ENCODE measurements at regions not wholly inside any gene's neighbourhood (a gene's known extent, or its start where the extent isn't known, plus 50 kb on each side); places are given as distances from the start of the nearest gene placed in this dataset.
A peak's percentile ranks its signal among the peaks of the same experiment; 100 is the strongest.

DNA sequence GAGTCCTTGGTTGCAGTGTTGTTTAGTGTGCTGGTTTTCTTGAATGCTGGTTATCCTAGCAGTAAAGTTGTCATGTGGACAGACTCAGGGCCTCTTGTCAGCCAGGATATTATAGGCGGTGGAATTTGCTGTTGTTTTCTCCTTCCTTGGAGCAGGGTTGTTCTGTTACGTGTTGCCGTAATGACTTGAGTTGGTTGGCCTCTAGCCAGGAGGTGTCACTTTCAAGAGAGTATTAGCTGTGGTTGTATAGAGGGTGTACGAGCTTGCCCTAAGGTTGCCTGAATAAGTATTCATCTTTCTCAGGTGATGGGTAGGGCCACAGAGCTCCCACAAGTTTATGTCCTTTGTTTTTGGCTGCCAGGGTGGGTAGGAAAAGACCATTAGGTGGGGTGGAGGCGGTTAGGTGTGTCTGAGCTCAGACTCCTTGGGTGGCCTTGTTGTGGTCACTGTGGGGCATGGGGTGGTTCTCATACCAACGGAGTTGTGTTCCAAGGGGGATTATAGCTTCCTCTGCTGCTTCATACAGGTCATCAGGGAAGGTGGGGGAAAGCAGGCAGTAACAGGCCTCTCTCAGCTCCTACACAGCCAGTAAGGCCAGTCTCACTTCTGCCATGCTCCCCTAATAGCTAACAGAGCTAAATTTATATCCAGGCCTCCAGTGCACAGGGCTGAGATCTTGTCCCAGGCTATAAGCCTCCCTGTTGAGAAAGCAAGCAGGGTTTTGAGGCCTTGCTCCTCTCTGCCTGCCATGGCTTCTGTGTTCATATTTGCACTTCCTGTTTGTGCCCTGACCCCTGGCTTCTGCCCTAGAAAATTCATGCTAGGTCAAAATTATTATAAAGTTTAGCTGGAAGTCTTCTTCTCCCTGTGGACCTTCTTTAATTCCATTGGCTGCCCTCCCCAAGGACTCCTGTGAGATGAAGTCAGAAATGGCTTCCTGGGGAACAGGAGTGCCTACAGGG lies 594.7 kb downstream of the RAPGEF2 start:
- no peak overlapping the region for H3K4ac ChIP-seq (replicated peaks; ENCODE audit: insufficient read length, low read depth, low read length)
- H3K4me1 ChIP-seq (replicated peaks in 1 of 4; ENCODE audit: control insufficient read depth in 3 of 4, insufficient read depth in 4 of 4, low read length in 3 of 4), result no peaks in the 10 kb centered on the region
- no peaks in the 10 kb centered on the region for H4K20me1 ChIP-seq (replicated peaks in 1 of 2; ENCODE audit: control insufficient read depth in 1 of 2, insufficient read depth in 2 of 2, low read length in 2 of 2)
- H3K27ac ChIP-seq (ENCODE audit: low read depth, low read length), result no peak overlapping the region
- 93% methylated on average over 6 of the region's 6 CpGs; no CpG with 5 or more reads in 1 of the 2 experiments for WGBS, 2 experiments (ENCODE audit: extremely low coverage in 1 of 2, insufficient coverage in 1 of 2, insufficient read length in 1 of 2, insufficient replicate concordance in 2 of 2, low coverage in 1 of 2, low lambda C conversion rate in 2 of 2, missing lambda C conversion rate in 1 of 2)
- H3K18ac ChIP-seq (ENCODE audit: extremely low read depth, low read length), result no peak overlapping the region
- no peak overlapping the region for H3K14ac ChIP-seq (ENCODE audit: insufficient read length)
- H3K79me2 ChIP-seq (ENCODE audit: control insufficient read depth in 1 of 2, insufficient read depth in 2 of 2, low read length in 2 of 2), result no peaks in the 10 kb centered on the region
- no peak overlapping the region for H4K5ac ChIP-seq (ENCODE audit: insufficient read length, low read depth, low read length)
- H4K8ac ChIP-seq (ENCODE audit: extremely low read depth, insufficient read depth, low read length), result no peak overlapping the region; the same call in 1 of the 2 replicates
- H3K4me3 ChIP-seq (ENCODE audit: extremely low read depth in 1 of 4, insufficient read depth in 2 of 4, low read depth in 3 of 4, low read length in 4 of 4), result no peak overlapping the region
- no peak overlapping the region for H3K4me2 ChIP-seq (ENCODE audit: insufficient read depth in 1 of 2, low read depth in 2 of 2, low read length in 2 of 2)
- H3K27me3 ChIP-seq (replicated peaks in 1 of 4; ENCODE audit: control insufficient read depth in 3 of 4, extremely low read depth in 1 of 4, insufficient read depth in 3 of 4, low read length in 3 of 4), result no peaks in the 10 kb centered on the region
- H3K36me3 ChIP-seq (ENCODE audit: control insufficient read depth in 2 of 4, insufficient read depth in 4 of 4, low read length in 3 of 4), result no peaks in the 10 kb centered on the region
- H3K23ac ChIP-seq (ENCODE audit: insufficient read length), result no peak overlapping the region
- FAIRE-seq, result no peak
- DNase-seq (ENCODE audit: low read depth in 1 of 2, low spot score in 2 of 2), result no peak
- H3K79me1 ChIP-seq (ENCODE audit: low read depth, low read length), result no peaks in the 10 kb centered on the region
- H2BK120ac ChIP-seq (replicated peaks; ENCODE audit: low read depth, low read length), result no peak overlapping the region
- H3K56ac ChIP-seq (replicated peaks; ENCODE audit: insufficient read length, low read depth, low read length), result no peak overlapping the region
- H2AFZ ChIP-seq (ENCODE audit: low read length), result peak overlapping the region; percentile 23; the same call in 1 of the 2 replicates
- ChIA-PET CTCF (ENCODE audit: partially characterized antibody) (interaction anchor here (0.6 to 1.3 kb wide), 3 partner anchors 19 to 107 kb away, joined by 3 to 4 read pairs (median 3); no protein-coding TSS in a partner anchor), POLR2A (ENCODE audit: partially characterized antibody) (no interaction called here)
- H2BK12ac ChIP-seq (ENCODE audit: low read depth, low read length), result no peak overlapping the region
- 0 out of 4 replicates have a peak, but pooled peaks cover 0 to 3% of the 10 kb centered on the region in 2 experiments for H3K9me3 ChIP-seq (ENCODE audit: insufficient read depth in 2 of 2, low read depth in 1 of 2, low read length in 1 of 2)
- no peak overlapping the region for H4K91ac ChIP-seq (replicated peaks; ENCODE audit: insufficient read length, low read length)
- no peaks in the 10 kb centered on the region for H3K23me2 ChIP-seq (ENCODE audit: low read depth, low read length)
- H2BK20ac ChIP-seq (ENCODE audit: low read length), result no peak overlapping the region
- no peak overlapping the region for H2AK5ac ChIP-seq (ENCODE audit: low read depth, low read length)
- no peak overlapping the region for H3K9ac ChIP-seq (replicated peaks in 1 of 4; ENCODE audit: extremely low read depth in 1 of 4, low read depth in 3 of 4, low read length in 3 of 4)
- no peak overlapping the region for H2BK5ac ChIP-seq (ENCODE audit: low read depth, low read length)
- no peak overlapping the region for H2BK15ac ChIP-seq (ENCODE audit: low read length)
- no peak for TF ChIP-seq ZNF274 (IDR thresholded peaks at IDR 0.05; ENCODE audit: borderline replicate concordance, extremely low read depth, low read length)
- TF ChIP-seq RBBP5 (IDR thresholded peaks at IDR 0.05; ENCODE audit: borderline replicate concordance, low read depth, low read length), result no peak
- TF ChIP-seq POLR2AphosphoS5 (IDR thresholded peaks at IDR 0.05; ENCODE audit: low read depth, low read length), result no peak
- no peak for TF ChIP-seq SIRT6 (IDR thresholded peaks at IDR 0.05; ENCODE audit: low read length)
- TF ChIP-seq GTF2F1 (IDR thresholded peaks at IDR 0.05; ENCODE audit: borderline replicate concordance, low read depth, low read length), result no peak
- no peak for TF ChIP-seq FOSL1 (IDR thresholded peaks at IDR 0.05; ENCODE audit: insufficient read depth, low read depth, low read length)
- TF ChIP-seq RFX5 (IDR thresholded peaks at IDR 0.05; ENCODE audit: borderline replicate concordance, low read depth, low read length), result no peak
- no peak for TF ChIP-seq KDM1A (IDR thresholded peaks at IDR 0.05; ENCODE audit: borderline replicate concordance, low read length)
- no peak for TF ChIP-seq CTBP2 (IDR thresholded peaks at IDR 0.05; ENCODE audit: borderline replicate concordance, insufficient read depth, insufficient read length, low read length)
- TF ChIP-seq SP2 (IDR thresholded peaks at IDR 0.05; ENCODE audit: low read length), result no peak
- no peak for TF ChIP-seq TBP (IDR thresholded peaks at IDR 0.05; ENCODE audit: low read depth, low read length)
- TF ChIP-seq NANOG (IDR thresholded peaks at IDR 0.05; ENCODE audit: insufficient read depth, low read depth, low read length, poor library complexity, severe bottlenecking), result no peak
- TF ChIP-seq SP4 (IDR thresholded peaks at IDR 0.05; ENCODE audit: low read length), result no peak

Data from H1 (cell line).